ENCODE measurements at regions not wholly inside any gene's neighbourhood (a gene's known extent, or its start where the extent isn't known, plus 50 kb on each side); places are given as distances from the start of the nearest gene placed in this dataset.

GRCh38 chr15:27670486-27671209 is 428.5 kb downstream of the OCA2 start:
- no peak for DNase-seq

- DNase-seq: no peak
These were observed 429.5 kb downstream of the OCA2 start for GRCh38 chr15:27669641-27670040.

GRCh38 chr15:27668471-27669220 is 430.5 kb downstream of the OCA2 start:
- DNase-seq: no peak

GRCh38 chr15:27665002-27665401 is 434.1 kb downstream of the OCA2 start:
- DNase-seq: no peak

- no peak for DNase-seq
These were observed 436.2 kb downstream of the OCA2 start for GRCh38 chr15:27662892-27663291.

GRCh38 chr15:27660676-27661075 is 438.4 kb downstream of the OCA2 start:
- no peak for DNase-seq

- DNase-seq: no peak
These were observed 442.7 kb downstream of the OCA2 start for GRCh38 chr15:27656296-27656987.

GRCh38 chr15:27655056-27655455 is 444.1 kb downstream of the OCA2 start:
- no peak for DNase-seq

GRCh38 chr15:27650244-27650643 is 448.9 kb downstream of the OCA2 start:
- no peak for DNase-seq

GRCh38 chr15:27648359-27648758 is 450.8 kb downstream of the OCA2 start:
- DNase-seq: no peak

- no peak for DNase-seq
These were observed 452.6 kb downstream of the OCA2 start for GRCh38 chr15:27646531-27646930.

- DNase-seq: no peak
These were observed 453.4 kb downstream of the OCA2 start for GRCh38 chr15:27645672-27646071.

- DNase-seq: no peak
These were observed 456.1 kb downstream of the OCA2 start for GRCh38 chr15:27642981-27643380.

GRCh38 chr15:27639595-27639994 is 459.5 kb downstream of the OCA2 start:
- DNase-seq: no peak

GRCh38 chr15:27638958-27639357 is 460.2 kb downstream of the OCA2 start:
- DNase-seq: no peak

GRCh38 chr15:27635916-27636315 is 463.2 kb downstream of the OCA2 start:
- no peak for DNase-seq

GRCh38 chr15:27628486-27628885 is 470.6 kb downstream of the OCA2 start:
- DNase-seq: no peak

GRCh38 chr15:27627623-27628022 is 471.5 kb downstream of the OCA2 start:
- no peak for DNase-seq

- DNase-seq: no peak
These were observed 475.4 kb downstream of the OCA2 start for GRCh38 chr15:27623560-27624305.

GRCh38 chr15:27623149-27623548 is 476.0 kb downstream of the OCA2 start:
- DNase-seq: no peak

- DNase-seq: no peak
These were observed 476.7 kb downstream of the OCA2 start for GRCh38 chr15:27622371-27622770.

- DNase-seq: no peak
These were observed 479.9 kb downstream of the OCA2 start for GRCh38 chr15:27619204-27619603.

GRCh38 chr15:27617013-27617412 is 482.1 kb downstream of the OCA2 start:
- DNase-seq: no peak

Measured in hematopoietic multipotent progenitor cell treated with erythropoietin and hydrocortisone succinate and interleukin-3 and kit ligand, for 4 days (in vitro differentiated cells).